GM19238 (cell line): ENCODE measurements at regions not wholly inside any gene's neighbourhood (a gene's known extent, or its start where the extent isn't known, plus 50 kb on each side); places are given as distances from the start of the nearest gene placed in this dataset.

Experiments
- DNase-seq: peaks from one replicate; pipeline ENCODE4 v3.0.0; 2011; ENCODE audit warnings: low spot score; ENCODE audit not compliant: insufficient read length

GRCh38 chr10:44435196-44435595, 50.3 kb upstream of the CXCL12 start:
- DNase-seq = no peak

- no peak for DNase-seq
Measured at GRCh38 chr10:44436240-44436639, 51.3 kb upstream of the CXCL12 start.

GRCh38 chr10:44437840-44438511, 53.1 kb upstream of the CXCL12 start:
- no peak for DNase-seq

GRCh38 chr10:44439239-44439957, 54.5 kb upstream of the CXCL12 start:
- DNase-seq = no peak

- DNase-seq = no peak
Measured at GRCh38 chr10:44439958-44440244, 55.0 kb upstream of the CXCL12 start.

GRCh38 chr10:44457259-44457658, 72.4 kb upstream of the CXCL12 start:
- no peak for DNase-seq

- no peak for DNase-seq
Measured at GRCh38 chr10:44458671-44459413, 73.9 kb upstream of the CXCL12 start.

GRCh38 chr10:44459671-44460070, 74.8 kb upstream of the CXCL12 start:
- DNase-seq = no peak

- DNase-seq = no peak
Measured at GRCh38 chr10:44460416-44460815, 75.5 kb upstream of the CXCL12 start.

- no peak for DNase-seq
Measured at GRCh38 chr10:44462338-44462914, 77.5 kb upstream of the CXCL12 start.

GRCh38 chr10:44463511-44464121, 78.7 kb upstream of the CXCL12 start:
- DNase-seq = no peak

GRCh38 chr10:44464503-44464902, 79.6 kb upstream of the CXCL12 start:
- no peak for DNase-seq

- DNase-seq = no peak
Measured at GRCh38 chr10:44465401-44466115, 80.7 kb upstream of the CXCL12 start.

- DNase-seq = no peak
Measured at GRCh38 chr10:44466236-44466635, 81.3 kb upstream of the CXCL12 start.

- DNase-seq = no peak
Measured at GRCh38 chr10:44467090-44467489, 82.2 kb upstream of the CXCL12 start.

GRCh38 chr10:44467900-44468299, 83.0 kb upstream of the CXCL12 start:
- DNase-seq = no peak

- DNase-seq = no peak
Measured at GRCh38 chr10:44468525-44468924, 83.6 kb upstream of the CXCL12 start.

GRCh38 chr10:44468965-44469364, 84.1 kb upstream of the CXCL12 start:
- DNase-seq = no peak

- no peak for DNase-seq
Measured at GRCh38 chr10:44470784-44471183, 85.9 kb upstream of the CXCL12 start.

- DNase-seq = no peak
Measured at GRCh38 chr10:44471410-44471809, 86.5 kb upstream of the CXCL12 start.

GRCh38 chr10:44473146-44473545, 88.2 kb upstream of the CXCL12 start:
- no peak for DNase-seq
